AG04450 (cell line): ENCODE measurements at regions not wholly inside any gene's neighbourhood (a gene's known extent, or its start where the extent isn't known, plus 50 kb on each side); places are given as distances from the start of the nearest gene placed in this dataset.
"Not testable (repeated sequence)": the region's sequence is repeated elsewhere in the genome, so short reads cannot be mapped to it uniquely, and the experiment has no call there.

Source experiments
- CTCF ChIA-PET: fragments of 300-600, 350-600 bp; formaldehyde crosslinking; extraction: SDS; loops from one replicate; lab custom pipeline; 2022; ENCODE audit warnings: antibody characterized with exemption, inconsistent platforms; lab: Charles Lee
- POLR2A ChIA-PET: fragments of 350-600 bp; formaldehyde crosslinking; extraction: SDS; loops from one replicate; lab custom pipeline; 2021; ENCODE audit warnings: antibody characterized with exemption, inconsistent platforms; lab: Yijun Ruan, JAX
- DNase-seq: peaks from one replicate; pipeline ENCODE4 v3.0.0-alpha.2; 2011; ENCODE audit warnings: low read depth, low spot score
- H3K27ac ChIP-seq: one replicate; pipeline ENCODE4 v1.5.1; 2012; ENCODE audit warnings: low read depth, low read length, control low read depth
- H3K27me3 ChIP-seq: one replicate; pipeline ENCODE4 v1.6.0; 2012; ENCODE audit warnings: low read length; ENCODE audit not compliant: control insufficient read depth, insufficient read depth
- H3K4me3 ChIP-seq: 2 replicates; pipeline ENCODE4 v1.5.1; 2011; ENCODE audit warnings: mild to moderate bottlenecking, low read depth, low read length, control low read depth
- H3K9me3 ChIP-seq: 2 replicates; pipeline ENCODE4 v1.5.1; 2012; ENCODE audit warnings: low read length; ENCODE audit not compliant: control insufficient read depth, insufficient read depth
- TF ChIP-seq, protein P1 (sequence below): IDR thresholded peaks from 2 replicates; pipeline ENCODE4 v1.5.1; 2011; ENCODE audit warnings: low read depth, low read length, control low read depth, inconsistent platforms

- H3K27me3 ChIP-seq: no peaks in the 10 kb centered on the region
- TF ChIP-seq, protein P1, sequence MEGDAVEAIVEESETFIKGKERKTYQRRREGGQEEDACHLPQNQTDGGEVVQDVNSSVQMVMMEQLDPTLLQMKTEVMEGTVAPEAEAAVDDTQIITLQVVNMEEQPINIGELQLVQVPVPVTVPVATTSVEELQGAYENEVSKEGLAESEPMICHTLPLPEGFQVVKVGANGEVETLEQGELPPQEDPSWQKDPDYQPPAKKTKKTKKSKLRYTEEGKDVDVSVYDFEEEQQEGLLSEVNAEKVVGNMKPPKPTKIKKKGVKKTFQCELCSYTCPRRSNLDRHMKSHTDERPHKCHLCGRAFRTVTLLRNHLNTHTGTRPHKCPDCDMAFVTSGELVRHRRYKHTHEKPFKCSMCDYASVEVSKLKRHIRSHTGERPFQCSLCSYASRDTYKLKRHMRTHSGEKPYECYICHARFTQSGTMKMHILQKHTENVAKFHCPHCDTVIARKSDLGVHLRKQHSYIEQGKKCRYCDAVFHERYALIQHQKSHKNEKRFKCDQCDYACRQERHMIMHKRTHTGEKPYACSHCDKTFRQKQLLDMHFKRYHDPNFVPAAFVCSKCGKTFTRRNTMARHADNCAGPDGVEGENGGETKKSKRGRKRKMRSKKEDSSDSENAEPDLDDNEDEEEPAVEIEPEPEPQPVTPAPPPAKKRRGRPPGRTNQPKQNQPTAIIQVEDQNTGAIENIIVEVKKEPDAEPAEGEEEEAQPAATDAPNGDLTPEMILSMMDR: no peak
- H3K4me3 ChIP-seq: no peak overlapping the region
- no peaks in the 10 kb centered on the region for H3K9me3 ChIP-seq
- no peak for DNase-seq
- ChIA-PET CTCF (interaction anchor here (0.7 kb wide), 2 partner anchors 36 to 117 kb away, joined by 3 read pairs; no protein-coding TSS in a partner anchor), POLR2A (interaction anchor here (0.7 kb wide), 1 partner anchor 502 kb away, joined by 3 read pairs; no protein-coding TSS in a partner anchor)
- H3K27ac ChIP-seq: no peak overlapping the region
These were observed 62.9 kb upstream of the TFPI start for GRCh38 chr2:187617120-187617519.

- TF ChIP-seq, protein P1: no peak
- POLR2A ChIA-PET: no interaction called here
- H3K9me3 ChIP-seq: no peaks in the 10 kb centered on the region
- H3K27me3 ChIP-seq: no peaks in the 10 kb centered on the region
- no peak overlapping the region for H3K27ac ChIP-seq
- no peak for DNase-seq
- CTCF ChIA-PET: interaction anchor here (1.6 kb wide), 1 partner anchor 37 kb away, joined by 5 read pairs; no protein-coding TSS in a partner anchor
- H3K4me3 ChIP-seq: no peak overlapping the region
These were observed 63.7 kb upstream of the TFPI start for GRCh38 chr2:187617905-187618304.

DNA sequence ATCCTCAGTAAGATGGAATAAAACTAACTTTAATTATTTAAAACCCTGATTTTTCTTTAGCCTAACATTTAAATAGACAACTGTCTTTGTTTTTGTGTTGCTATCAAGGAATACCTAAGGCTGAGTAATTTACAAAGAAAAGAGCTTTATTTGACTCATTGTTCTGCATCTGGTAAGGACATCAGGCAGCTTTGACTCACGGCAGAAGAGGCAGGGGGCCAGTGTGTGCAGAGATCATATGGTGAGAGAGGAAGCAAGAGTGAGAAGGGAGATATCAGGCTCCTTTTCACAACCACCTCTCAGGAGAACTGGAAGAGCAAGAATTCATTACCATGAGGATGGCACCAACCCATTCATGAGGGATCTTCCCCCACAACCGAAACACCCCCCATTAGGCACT is 64.6 kb upstream of the TFPI start:
- POLR2A ChIA-PET: no interaction called here
- no peak overlapping the region for H3K27ac ChIP-seq
- CTCF ChIA-PET: interaction anchor here (1.6 to 1.7 kb wide), 2 partner anchors 38 to 119 kb away, joined by 4 to 5 read pairs; no protein-coding TSS in a partner anchor

DNA sequence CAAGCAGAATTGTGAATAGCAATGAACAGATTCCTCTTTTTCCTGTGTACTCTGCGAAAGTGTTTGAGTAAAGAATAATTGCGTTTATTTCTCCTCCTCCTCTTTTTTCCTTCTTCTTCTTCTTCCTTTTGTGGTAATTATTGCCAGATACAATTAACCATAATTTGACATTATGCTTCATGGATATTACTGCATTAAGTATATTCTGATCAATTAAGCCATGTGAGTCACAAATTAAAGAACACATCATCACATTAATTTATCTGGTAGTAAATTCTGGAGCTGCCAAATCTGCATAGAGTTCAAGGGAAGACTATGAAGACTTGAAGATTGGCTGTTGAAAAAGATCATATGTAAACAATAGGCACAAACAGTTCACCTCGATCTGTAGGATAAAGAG is 72.9 kb upstream of the TFPI start:
- Histone ChIP-seq H3K9me3 (no peaks in the 10 kb centered on the region), H3K27me3 (no peaks in the 10 kb centered on the region), H3K27ac (no peak overlapping the region), H3K4me3 (no peak overlapping the region)
- POLR2A ChIA-PET: no interaction called here
- TF ChIP-seq, protein P1: no peak
- CTCF ChIA-PET: interaction anchor here (1.5 kb wide), 1 partner anchor 46 kb away, joined by 4 read pairs; no protein-coding TSS in a partner anchor
- DNase-seq: no peak

More for the DNA sequence above, 64.6 kb upstream of the TFPI start:
- no peak for DNase-seq
- Histone ChIP-seq H3K9me3 (no peaks in the 10 kb centered on the region), H3K27me3 (no peaks in the 10 kb centered on the region), H3K4me3 (no peak overlapping the region)
- TF ChIP-seq, protein P1: no peak

DNA sequence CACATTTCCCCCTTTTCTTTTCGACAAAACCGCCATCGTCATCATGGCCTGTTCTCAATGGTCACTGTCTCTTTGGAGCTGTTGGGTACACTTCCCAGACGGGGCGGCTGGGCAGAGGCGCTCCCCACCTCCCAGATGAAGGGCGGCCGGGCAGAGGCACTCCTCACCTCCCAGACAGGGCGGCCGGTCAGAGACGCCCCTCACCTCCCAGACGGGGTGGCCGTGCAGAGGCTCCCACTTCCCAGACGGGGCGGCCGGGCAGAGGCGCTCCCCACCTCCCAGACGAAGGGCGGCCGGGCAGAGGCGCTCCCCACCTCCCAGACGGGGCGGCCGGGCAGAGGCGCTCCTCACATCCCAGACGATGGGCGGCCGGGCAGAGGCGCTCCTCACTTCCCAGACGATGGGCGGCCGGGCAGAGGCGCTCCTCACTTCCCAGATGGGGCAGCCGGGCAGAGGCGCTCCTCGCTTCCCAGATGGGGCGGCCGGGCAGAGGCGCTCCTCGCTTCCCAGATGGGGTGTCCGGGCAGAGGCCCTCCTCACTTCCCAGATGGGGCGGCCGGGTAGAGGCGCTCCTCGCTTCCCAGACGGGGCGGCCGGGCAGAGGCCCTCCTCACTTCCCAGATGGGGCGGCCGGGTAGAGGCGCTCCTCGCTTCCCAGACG is 82.6 kb upstream of the TFPI start:
- H3K27me3 ChIP-seq, CTCF ChIA-PET, H3K9me3 ChIP-seq, H3K4me3 ChIP-seq, DNase-seq, POLR2A ChIA-PET, H3K27ac ChIP-seq: not testable (repeated sequence)

- H3K4me3 ChIP-seq, H3K9me3 ChIP-seq, H3K27me3 ChIP-seq, POLR2A ChIA-PET, H3K27ac ChIP-seq, CTCF ChIA-PET, DNase-seq: not testable (repeated sequence)
These were observed 83.1 kb upstream of the TFPI start for GRCh38 chr2:187637392-187637740.

GRCh38 chr2:187637771-187638170 is 83.5 kb upstream of the TFPI start:
- POLR2A ChIA-PET, H3K9me3 ChIP-seq, DNase-seq: not testable (repeated sequence)

More at GRCh38 chr2:187637771-187638170, 83.5 kb upstream of the TFPI start:
- H3K27me3 ChIP-seq, CTCF ChIA-PET, H3K27ac ChIP-seq, H3K4me3 ChIP-seq: not testable (repeated sequence)
